HepG2 (cell line): ENCODE measurements at regions not wholly inside any gene's neighbourhood (a gene's known extent, or its start where the extent isn't known, plus 50 kb on each side); places are given as distances from the start of the nearest gene placed in this dataset.

Experiments
- CBX5 ChIP-seq: sonication (generic); formaldehyde crosslinking; IDR thresholded peaks from 2 replicates; pipeline ENCODE4 v1.4.0; 2020; ENCODE audit warnings: missing genetic modification reagents, borderline replicate concordance
- DBP ChIP-seq: sonication (generic); formaldehyde crosslinking; IDR thresholded peaks from 2 replicates; pipeline ENCODE4 v1.4.0; 2020; ENCODE audit warnings: missing genetic modification reagents; ENCODE audit errors: not compliant biosample characterization
- DRAP1 ChIP-seq: IDR thresholded peaks from 2 replicates; pipeline ENCODE4 v1.6.1; 2016; ENCODE audit warnings: missing genetic modification reagents, missing compliant biosample characterization
- GZF1 ChIP-seq: sonication (generic); formaldehyde crosslinking; IDR thresholded peaks from 2 replicates; pipeline ENCODE4 v1.5.1; 2020; ENCODE audit warnings: mild to moderate bottlenecking, missing genetic modification reagents
- HIC2 ChIP-seq: sonication (generic); formaldehyde crosslinking; IDR thresholded peaks from 2 replicates; pipeline ENCODE4 v1.9.0; 2022; ENCODE audit warnings: low read depth, missing genetic modification reagents
- IKZF5 ChIP-seq: IDR thresholded peaks from 2 replicates; pipeline ENCODE4 v1.6.1; 2018; ENCODE audit warnings: missing genetic modification reagents, mild to moderate bottlenecking, missing compliant biosample characterization
- MLXIP ChIP-seq: sonication (generic); formaldehyde crosslinking; IDR thresholded peaks from 2 replicates; pipeline ENCODE4 v1.9.0; 2021; ENCODE audit warnings: missing genetic modification reagents, borderline replicate concordance
- REST ChIP-seq, 2 experiments: IDR thresholded peaks; 2 replicates each; pipeline ENCODE4 v1.6.1; 2011 to 2012; ENCODE audit warnings: low read length in 2 of 2, borderline replicate concordance in 1 of 2, low read depth in 1 of 2, mild to moderate bottlenecking in 1 of 2, moderate library complexity in 1 of 2
- SRF ChIP-seq: IDR thresholded peaks from 2 replicates; pipeline ENCODE4 v1.6.1; 2011; ENCODE audit warnings: mild to moderate bottlenecking, low read depth, low read length, moderate library complexity
- SRSF1 ChIP-seq: fragments of 200-400 bp; formaldehyde crosslinking; optimal IDR thresholded peaks from 2 replicates; pipeline ENCODE3; 2017; ENCODE audit warnings: mild to moderate bottlenecking, low read depth, low read length, moderate library complexity
- ZBTB49 ChIP-seq: sonication (generic); formaldehyde crosslinking; IDR thresholded peaks from 2 replicates; pipeline ENCODE4 v1.4.0; 2020; ENCODE audit warnings: missing genetic modification reagents, borderline replicate concordance
- ZMYM4 ChIP-seq: sonication (generic); formaldehyde crosslinking; IDR thresholded peaks from 2 replicates; pipeline ENCODE4 v1.8.1; 2023; ENCODE audit warnings: mild to moderate bottlenecking, missing genetic modification reagents
- ZNF24 ChIP-seq: fragments of 450-650 bp; IDR thresholded peaks from 2 replicates; pipeline ENCODE4 v1.6.1; 2017; ENCODE audit warnings: antibody characterized with exemption, mild to moderate bottlenecking

- TF ChIP-seq MLXIP (CRISPR knock-in tag) (no peak), GZF1 (peak; percentile 24; the same call in 1 of the 2 replicates), DBP (CRISPR knock-in tag) (no peak), IKZF5 (CRISPR knock-in tag) (peak; percentile 87), ZBTB49 (no peak), ZMYM4 (CRISPR knock-in tag) (peak; percentile 95), SRSF1 (no peak), SRF (no peak; the same call in 1 of the 2 replicates), CBX5 (CRISPR knock-in tag) (peak; percentile 46; the same call in 1 of the 2 replicates), ZNF24 (peak; percentile 67; the same call in 1 of the 2 replicates), DRAP1 (peak; percentile 32; the same call in 1 of the 2 replicates), HIC2 (CRISPR knock-in tag) (peak; percentile 44; the same call in 1 of the 2 replicates), REST (IDR thresholded peaks at IDR 0.05; ENCODE audit: borderline replicate concordance in 1 of 2, low read depth in 1 of 2, low read length in 2 of 2) (peak in 1 of 2 experiments; percentile 30; a peak in 1 of 4 replicates)
Measured at GRCh38 chr16:10318798-10319500, 66.9 kb upstream of the ATF7IP2 start (continued).
